Fibroblast of skin of left biceps (primary cell): ENCODE measurements at regions not wholly inside any gene's neighbourhood (a gene's known extent, or its start where the extent isn't known, plus 50 kb on each side); places are given as distances from the start of the nearest gene placed in this dataset.
"Not testable (repeated sequence)": the region's sequence is repeated elsewhere in the genome, so short reads cannot be mapped to it uniquely, and the experiment has no call there.

ENCODE experiments used
- DNase-seq, 2 experiments: peaks; one replicate each; pipeline ENCODE4 v3.0.0-alpha.2; 2013; ENCODE audit warnings: low read depth in 2 of 2

- no peak for DNase-seq
Measured at GRCh38 chr22:26921726-26922125, 264.3 kb downstream of the MIAT start.

DNA sequence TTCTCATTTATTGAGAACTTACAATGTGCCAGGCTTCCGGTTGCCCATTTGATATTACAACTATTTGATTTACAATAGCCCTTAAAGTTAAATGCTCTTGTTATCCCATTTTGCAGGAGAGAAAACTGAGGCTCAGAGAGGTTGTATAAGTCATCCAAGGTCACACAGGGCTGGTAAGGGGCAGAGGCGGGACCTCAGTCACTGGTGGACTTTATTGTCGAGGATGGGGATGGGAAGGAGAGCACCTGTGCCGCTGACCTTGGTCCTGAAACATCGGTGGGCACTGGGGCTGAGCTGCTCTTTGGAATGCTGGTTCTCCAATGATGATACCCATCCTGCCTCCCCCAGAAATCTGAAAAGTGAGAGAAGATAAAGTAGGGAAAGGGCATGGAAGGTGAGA lies 265.4 kb downstream of the MIAT start:
- no peak for DNase-seq

DNA sequence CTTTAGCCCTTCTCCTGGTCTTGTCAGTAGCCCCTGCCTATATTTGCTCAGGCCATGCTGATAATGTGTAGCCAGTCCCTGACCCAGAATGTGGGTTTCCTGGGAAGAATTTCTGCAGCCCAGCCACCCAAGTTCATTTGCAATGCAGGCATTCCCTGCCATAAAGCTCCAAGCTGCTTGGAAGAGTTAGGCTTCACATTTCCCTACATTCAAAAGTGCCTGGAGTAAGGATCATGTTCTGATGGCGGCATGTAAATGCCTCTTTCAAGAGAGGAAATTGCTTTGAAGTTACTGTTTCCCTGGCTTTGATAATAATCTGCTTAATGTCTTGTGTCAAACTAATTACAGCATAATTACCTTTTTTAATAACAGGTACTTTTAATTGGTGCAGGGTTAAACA lies 266.1 kb downstream of the MIAT start:
- DNase-seq, result no peak

DNA sequence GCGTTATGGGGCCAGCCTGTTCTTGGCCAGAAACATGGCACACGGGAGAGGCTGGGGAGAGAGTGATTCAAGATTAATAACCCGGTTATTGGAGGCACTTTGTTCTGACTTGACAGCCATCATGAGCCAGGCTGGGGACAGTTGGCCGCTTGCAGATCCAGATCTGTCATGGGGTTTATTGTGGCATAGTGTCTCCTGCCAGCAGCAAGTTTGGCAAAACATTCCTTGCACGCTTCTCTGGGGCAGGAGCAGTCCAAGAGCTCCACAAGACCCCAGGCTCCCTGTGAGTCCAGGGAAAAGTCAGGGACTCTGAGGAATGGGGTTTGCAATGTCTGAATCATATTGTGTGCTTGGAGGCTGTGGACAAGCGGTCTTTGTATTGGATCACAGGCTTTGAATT lies 270.4 kb downstream of the MIAT start:
- no peak for DNase-seq

DNA sequence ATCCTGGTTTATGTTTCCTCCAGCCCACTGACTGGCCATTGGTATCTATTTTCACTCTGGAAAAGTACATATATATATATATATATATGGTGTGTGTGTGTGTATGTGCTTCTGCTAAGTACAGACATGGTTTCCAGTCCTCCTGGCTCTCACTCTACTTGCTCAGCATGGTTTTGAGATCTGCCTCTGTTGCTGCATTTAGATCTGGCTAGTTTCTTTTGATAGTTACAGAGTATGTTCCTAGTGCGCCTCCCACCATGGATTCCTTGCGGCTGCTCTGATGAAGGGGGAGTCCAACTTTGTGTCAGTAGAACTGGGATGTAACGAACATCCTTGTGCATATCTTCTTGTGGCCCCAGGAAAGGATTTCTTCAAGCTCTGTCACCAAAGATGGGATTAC lies 274.1 kb downstream of the MIAT start:
- no peak for DNase-seq

GRCh38 chr22:26933105-26933590 lies 275.8 kb downstream of the MIAT start:
- DNase-seq, result no peak

GRCh38 chr22:26937213-26937612 lies 279.8 kb downstream of the MIAT start:
- no peak for DNase-seq

DNA sequence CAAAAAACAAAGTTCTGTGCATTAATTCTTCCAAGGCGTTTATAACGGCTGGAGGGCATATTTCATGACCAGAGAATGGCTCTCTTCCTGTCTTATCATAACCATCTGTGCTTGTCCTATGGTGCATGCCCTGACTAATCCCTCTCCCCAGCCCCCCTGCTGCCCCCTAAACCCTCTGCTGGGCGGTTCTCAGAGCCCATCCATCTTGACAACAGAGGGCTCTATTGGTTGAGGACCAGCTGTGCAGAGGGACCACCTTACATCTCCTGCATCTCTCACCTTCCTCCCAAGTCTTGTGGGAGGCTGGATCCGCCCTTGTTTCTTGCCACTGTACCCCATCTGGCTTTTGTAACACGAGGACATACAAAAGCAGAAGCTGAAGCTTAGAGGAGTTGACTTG lies 282.1 kb downstream of the MIAT start:
- DNase-seq, result no peak

DNA sequence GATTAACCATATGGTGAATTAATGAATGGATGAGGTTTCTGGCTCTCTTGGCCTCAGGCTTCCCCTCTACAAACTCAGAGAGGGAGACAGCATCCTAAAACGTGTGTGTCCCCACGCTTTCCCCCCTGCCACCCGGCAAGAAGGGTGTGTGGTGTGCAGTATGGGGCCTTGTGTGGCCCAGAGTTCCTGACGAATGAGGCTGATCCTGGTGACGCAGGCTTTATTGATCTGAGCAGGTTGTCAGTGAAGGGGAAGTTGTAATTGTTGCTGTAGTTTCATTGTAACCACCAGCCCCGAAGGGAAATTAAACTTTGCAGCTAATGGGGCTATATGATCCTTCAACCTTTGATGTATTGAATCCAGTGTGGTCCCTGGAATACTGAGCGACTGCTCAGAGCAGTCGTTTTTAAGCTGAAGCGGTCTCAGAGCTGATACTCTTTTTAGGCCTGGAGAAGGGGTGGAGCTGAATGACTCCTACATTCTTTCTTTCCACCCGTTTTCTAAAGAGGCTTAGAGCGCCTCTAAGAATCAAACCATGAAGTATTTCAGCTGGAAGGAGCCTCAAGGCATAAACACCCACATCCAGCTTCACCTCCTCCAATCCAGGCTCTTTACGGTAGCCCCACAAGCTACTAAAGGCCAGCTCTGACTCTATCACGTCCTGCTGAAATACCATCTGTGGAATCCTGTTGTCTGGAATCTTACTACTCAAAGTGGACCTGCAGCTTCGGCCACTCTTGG lies 284.7 kb downstream of the MIAT start:
- DNase-seq, result no peak

DNA sequence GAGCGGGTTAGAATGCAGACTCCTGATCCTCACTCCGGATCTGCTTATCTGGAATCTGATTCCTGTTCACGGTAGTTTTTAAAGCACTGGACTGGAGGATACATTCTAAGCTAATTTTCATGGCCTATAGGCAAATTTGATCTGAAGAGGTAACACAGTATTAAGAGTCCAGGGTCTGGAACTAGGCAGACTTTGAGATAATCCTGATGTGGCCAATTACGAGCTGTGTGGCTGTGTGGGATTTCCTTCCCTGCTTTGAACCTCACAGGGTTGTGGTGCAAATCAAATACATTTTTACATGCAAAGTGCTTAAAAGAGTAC lies 285.2 kb downstream of the MIAT start:
- DNase-seq, result no peak

DNA sequence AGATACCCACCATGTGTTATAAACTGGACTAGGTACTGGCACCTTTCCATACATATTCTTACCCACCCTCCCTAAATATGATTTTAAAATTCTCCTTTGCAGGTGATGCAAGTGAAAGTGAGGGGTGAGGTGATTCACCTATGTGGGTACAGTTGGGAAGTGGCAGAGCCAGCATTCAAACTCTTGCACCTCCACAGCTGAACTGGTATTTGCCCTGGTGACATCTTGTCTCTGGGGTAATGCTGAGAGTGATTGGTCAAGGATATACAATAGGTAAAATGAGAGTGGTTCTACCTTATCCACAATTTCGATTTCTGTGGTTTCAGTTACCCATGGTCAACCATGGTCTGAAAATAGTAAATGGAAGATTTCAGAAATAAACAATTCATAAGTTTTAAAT lies 288.2 kb downstream of the MIAT start:
- DNase-seq, result no peak

DNA sequence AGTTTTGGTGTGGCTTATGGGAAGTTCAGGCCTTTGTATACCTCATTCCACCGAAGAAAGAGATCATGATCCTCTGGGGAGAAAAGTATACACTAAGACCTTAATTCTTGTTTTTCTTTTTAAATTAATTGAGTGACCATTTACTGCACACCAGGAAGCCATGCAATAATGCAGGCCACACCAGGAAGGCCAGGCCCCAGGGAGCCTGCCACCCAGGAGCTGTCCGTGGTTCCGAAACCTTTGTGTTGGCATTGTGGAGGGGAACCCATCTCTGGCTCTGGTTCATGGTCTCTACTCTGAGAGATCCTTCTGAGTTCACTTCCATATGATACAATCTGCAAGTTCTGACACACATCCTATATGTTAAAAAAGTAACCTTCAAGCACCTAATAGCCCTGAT lies 291.8 kb downstream of the MIAT start:
- DNase-seq, result no peak

GRCh38 chr22:26951139-26951538 lies 293.8 kb downstream of the MIAT start:
- not testable (repeated sequence) for DNase-seq

DNA sequence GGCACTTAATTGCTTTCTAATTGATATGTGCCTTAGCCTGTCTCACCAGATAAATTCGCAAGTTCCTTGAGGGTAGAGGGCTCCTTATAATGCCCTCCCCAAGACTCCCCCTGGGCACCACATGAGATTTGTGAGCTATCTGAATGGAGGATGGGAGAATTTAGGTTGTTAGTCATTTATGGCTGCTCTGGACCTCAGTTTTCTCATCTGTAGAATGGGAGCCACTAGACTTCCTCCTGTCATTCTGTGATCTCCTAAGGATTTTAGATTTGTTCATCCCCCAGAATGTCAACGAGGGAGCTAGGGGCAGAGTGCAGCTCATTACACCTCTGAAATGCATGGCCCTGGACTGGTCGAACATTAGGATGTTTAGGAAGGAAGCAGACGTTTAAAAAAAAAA lies 294.6 kb downstream of the MIAT start:
- DNase-seq, result no peak

- DNase-seq, result no peak
Measured at GRCh38 chr22:26952451-26953011, 295.1 kb downstream of the MIAT start.

- DNase-seq, result no peak
Measured at GRCh38 chr22:26953012-26953883, 295.9 kb downstream of the MIAT start.

GRCh38 chr22:26956371-26956770 lies 299.0 kb downstream of the MIAT start:
- DNase-seq, result no peak

GRCh38 chr22:26957176-26957575 lies 299.8 kb downstream of the MIAT start:
- DNase-seq, result no peak

DNA sequence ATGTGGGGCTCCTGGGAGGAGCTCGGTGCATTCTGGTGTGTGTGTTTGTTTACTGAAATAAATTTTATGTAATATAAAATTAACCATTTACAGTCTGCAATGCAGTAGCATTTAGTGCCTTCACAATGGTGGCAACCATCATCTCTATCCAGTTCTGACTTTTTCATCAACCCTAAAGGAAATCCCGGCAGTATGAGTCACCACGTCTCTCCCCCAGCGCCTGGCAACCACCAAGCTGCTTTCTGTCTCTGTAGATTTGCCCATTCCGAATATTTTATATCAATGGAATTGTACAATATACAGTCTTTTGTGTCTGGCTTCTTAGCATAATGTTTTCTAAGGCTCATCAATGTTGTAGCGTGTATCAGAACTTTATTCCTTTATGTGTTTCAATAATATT lies 300.5 kb downstream of the MIAT start:
- DNase-seq, result no peak

DNA sequence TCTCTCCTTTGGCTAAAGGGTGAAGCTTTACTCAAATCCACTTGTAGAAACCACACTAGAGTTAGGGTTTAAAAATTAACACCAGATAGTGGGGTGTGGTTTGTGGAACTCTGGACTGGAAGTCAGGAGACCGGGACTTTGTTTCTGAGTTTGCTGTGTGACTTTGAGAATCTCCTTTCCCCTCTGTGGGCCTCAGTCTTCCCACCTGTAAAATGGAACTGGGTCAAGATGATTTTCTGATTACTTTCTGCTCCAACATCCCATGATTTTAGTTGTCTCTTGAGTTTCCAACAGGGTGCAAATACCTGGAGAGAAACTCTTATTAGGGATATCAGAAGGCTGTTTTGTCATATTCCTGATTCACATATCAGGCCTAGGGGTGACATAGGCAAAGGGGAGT lies 301.0 kb downstream of the MIAT start:
- no peak for DNase-seq

GRCh38 chr22:26964642-26965041 lies 307.3 kb downstream of the MIAT start:
- no peak for DNase-seq

- DNase-seq, result no peak
Measured at GRCh38 chr22:26967282-26967681, 309.9 kb downstream of the MIAT start.
